HepG2 (cell line): ENCODE measurements at regions not wholly inside any gene's neighbourhood (a gene's known extent, or its start where the extent isn't known, plus 50 kb on each side); places are given as distances from the start of the nearest gene placed in this dataset.

Source experiments
- ATAC-seq: fragments of 200-7000 bp; cut with Tn5 transposase; 3 replicates; pipeline ENCODE4 v1.9.1; 2020; ENCODE audit warnings: mild to moderate bottlenecking, moderate library complexity
- BruUV-seq: library from RNA; stranded (reverse); fragments of 400-500 nt; replicated peaks from 2 replicates; lab custom pipeline; 2021; lab: Mats Ljungman, UMichigan
- CTCF ChIA-PET: fragments of 300-600 bp; formaldehyde crosslinking; extraction: SDS; loops from one replicate; lab custom pipeline; 2021; ENCODE audit warnings: low total read pairs, inconsistent platforms, low intra/inter-chr PET ratio; lab: Yijun Ruan, JAX
- POLR2A ChIA-PET: fragments of 350-600 bp; sonication (Branson Sonifier 250); formaldehyde crosslinking; loops from one replicate; lab custom pipeline; 2020; ENCODE audit warnings: antibody characterized with exemption, inconsistent platforms; lab: Yijun Ruan, JAX
- DNase-seq: peaks from one replicate; pipeline ENCODE4 v3.0.0-alpha.2; 2015; ENCODE audit warnings: low spot score
- FAIRE-seq: peaks from 3 replicates; lab custom pipeline; 2011; peaks lifted over from hg19 to GRCh38; lab: Jason Lieb, UNC
- H2AFZ ChIP-seq: one replicate; pipeline ENCODE4 v1.6.1; 2011; ENCODE audit warnings: low read length, inconsistent platforms
- H3K27ac ChIP-seq: fragments of 300-600 bp; 3 replicates; pipeline ENCODE4 v1.8.0; 2011; ENCODE audit warnings: mixed run types, mild to moderate bottlenecking, mixed read lengths, low read length, inconsistent platforms; ENCODE audit not compliant: insufficient read depth; ENCODE audit errors: extremely low read length
- H3K27me3 ChIP-seq, 2 experiments: fragments of 200-600 bp in 1 of 2; 2 replicates in 1 of 2; 3 replicates in 1 of 2; pipeline versions ENCODE4 v1.6.0 to v1.8.0; 2011; ENCODE audit warnings: low read length in 2 of 2, mild to moderate bottlenecking in 2 of 2, moderate library complexity in 2 of 2, inconsistent platforms in 1 of 2; ENCODE audit not compliant: insufficient read depth in 2 of 2, control insufficient read depth in 1 of 2
- H3K36me3 ChIP-seq, 2 experiments: fragments of 200-600 bp in 1 of 2; replicated peaks in 1 of 2; 2 replicates in 1 of 2; 3 replicates in 1 of 2; pipeline versions ENCODE4 v1.5.1 to v1.8.0; 2011; ENCODE audit warnings: low read length in 2 of 2, inconsistent platforms in 1 of 2; ENCODE audit not compliant: insufficient read depth in 2 of 2, control insufficient read depth in 1 of 2
- H3K4me1 ChIP-seq: 2 replicates; pipeline ENCODE4 v1.5.1; 2012; ENCODE audit warnings: low read length, inconsistent platforms; ENCODE audit not compliant: insufficient read depth
- H3K4me2 ChIP-seq: 2 replicates; pipeline ENCODE4 v1.6.0; 2011; ENCODE audit warnings: low read depth, low read length, inconsistent platforms
- H3K4me3 ChIP-seq, 3 experiments: fragments of 200-600 bp in 1 of 3; sonication (generic), shearing (Covaris generic) in 1 of 3; replicated peaks in 1 of 3; 2 replicates each; pipeline ENCODE4 v1.5.1; 2011 to 2016; ENCODE audit warnings: low read length in 3 of 3, inconsistent platforms in 2 of 3, low read depth in 2 of 3, mild to moderate bottlenecking in 2 of 3, control low read depth in 1 of 3, mixed read lengths in 1 of 3; ENCODE audit not compliant: insufficient read depth in 1 of 3
- H3K79me2 ChIP-seq: one replicate; pipeline ENCODE4 v1.6.1; 2011; ENCODE audit warnings: low read length, inconsistent platforms; ENCODE audit not compliant: insufficient read depth
- H3K9ac ChIP-seq: 2 replicates; pipeline ENCODE4 v1.6.0; 2011; ENCODE audit warnings: mild to moderate bottlenecking, low read depth, low read length, inconsistent platforms; ENCODE audit not compliant: insufficient read depth
- H3K9me3 ChIP-seq: 2 replicates; pipeline ENCODE4 v1.5.1; 2012; ENCODE audit warnings: mild to moderate bottlenecking, low read length
- H4K20me1 ChIP-seq: 2 replicates; pipeline ENCODE4 v1.6.0; 2011; ENCODE audit warnings: inconsistent platforms, mild to moderate bottlenecking, low read length, moderate library complexity; ENCODE audit not compliant: insufficient read depth
- CBX2 ChIP-seq, 2 experiments: fragments of 200-600 bp in 1 of 2; sonication (generic); formaldehyde crosslinking in 1 of 2; IDR thresholded peaks; 2 replicates each; pipeline versions ENCODE4 v1.7.0 to v1.8.1; 2018 to 2022; ENCODE audit warnings: low read depth in 2 of 2, low read length in 1 of 2, mild to moderate bottlenecking in 1 of 2, missing genetic modification reagents in 1 of 2
- HHEX ChIP-seq: IDR thresholded peaks from 2 replicates; pipeline ENCODE4 v1.6.1; 2016; ENCODE audit warnings: control low read depth
- MAFF ChIP-seq: IDR thresholded peaks from 2 replicates; pipeline ENCODE4 v1.6.1; 2011; ENCODE audit warnings: low read depth, low read length, improper control_type of control experiment
- MTA3 ChIP-seq: sonication (generic); formaldehyde crosslinking; IDR thresholded peaks from 2 replicates; pipeline ENCODE4 v1.4.0; 2020; ENCODE audit warnings: missing genetic modification reagents
- NFYB ChIP-seq: sonication (generic); formaldehyde crosslinking; IDR thresholded peaks from 2 replicates; pipeline ENCODE4 v1.4.0; 2020; ENCODE audit warnings: missing genetic modification reagents
- NONO ChIP-seq, 2 experiments: fragments of 450-650 bp in 1 of 2; sonication (generic) in 1 of 2; formaldehyde crosslinking in 1 of 2; IDR thresholded peaks in 1 of 2; conservative IDR thresholded peaks in 1 of 2; 2 replicates each; pipeline versions ENCODE4 v1.6.1 to v1.8.0; 2017 to 2022; ENCODE audit warnings: mild to moderate bottlenecking in 1 of 2, missing genetic modification reagents in 1 of 2, moderate library complexity in 1 of 2
- PLSCR1 ChIP-seq: sonication (generic); formaldehyde crosslinking; IDR thresholded peaks from 2 replicates; pipeline ENCODE4 v1.5.0; 2020; ENCODE audit warnings: missing genetic modification reagents, mild to moderate bottlenecking, borderline replicate concordance
- POLR2A ChIP-seq, 2 experiments: IDR thresholded peaks; 2 replicates each; pipeline ENCODE4 v1.6.1; 2011; ENCODE audit warnings: low read depth in 2 of 2, low read length in 2 of 2, mild to moderate bottlenecking in 1 of 2, moderate library complexity in 1 of 2; ENCODE audit not compliant: insufficient read depth in 1 of 2
- SALL2 ChIP-seq: sonication (generic); formaldehyde crosslinking; IDR thresholded peaks from 2 replicates; pipeline ENCODE4 v1.8.1; 2023; ENCODE audit warnings: mild to moderate bottlenecking, missing genetic modification reagents, inconsistent platforms
- TFAP4 ChIP-seq: sonication (generic); IDR thresholded peaks from 2 replicates; pipeline ENCODE4 v1.6.1; 2016; ENCODE audit warnings: low read depth, borderline replicate concordance
- ZFP1 ChIP-seq: IDR thresholded peaks from 2 replicates; pipeline ENCODE4 v1.6.1; 2016
- ZFP37 ChIP-seq: sonication (generic); formaldehyde crosslinking; IDR thresholded peaks from 2 replicates; pipeline ENCODE4 v1.4.0; 2020; ENCODE audit warnings: missing genetic modification reagents, borderline replicate concordance
- ZNF577 ChIP-seq: sonication (generic); formaldehyde crosslinking; IDR thresholded peaks from 2 replicates; pipeline ENCODE4 v1.4.0; 2020; ENCODE audit warnings: mild to moderate bottlenecking, low read depth, missing genetic modification reagents, borderline replicate concordance
- ZNF747 ChIP-seq: sonication (generic); formaldehyde crosslinking; IDR thresholded peaks from 2 replicates; pipeline ENCODE4 v1.8.1; 2023; ENCODE audit warnings: missing genetic modification reagents, mild to moderate bottlenecking, borderline replicate concordance
- ZSCAN31 ChIP-seq: sonication (generic); formaldehyde crosslinking; IDR thresholded peaks from 2 replicates; pipeline ENCODE4 v1.5.0; 2020; ENCODE audit warnings: low read depth, mild to moderate bottlenecking, missing genetic modification reagents
- WGBS: methylation state at CpG from one replicate; pipeline ENCODE4 v1.1.6; 2017; ENCODE audit warnings: low lambda C conversion rate; 5-methylcytosine and 5-hydroxymethylcytosine counted together
- in situ Hi-C: cut with HindIII; loops from 2 replicates; pipeline ENCODE4 v1.10.0; 2017; ENCODE audit warnings: low pct_unique_long_range_greater_than_20kb; ENCODE audit not compliant: extremely low pct_ligation_motif_present
- intact Hi-C: fragments of 100-400 bp; cut with micrococcal nuclease; formaldehyde crosslinking; loops from one replicate; pipeline ENCODE4 v1.10.0; 2022; ENCODE audit not compliant: unreplicated experiment

- no peaks in the 10 kb centered on the region for H3K27me3 ChIP-seq
- no TSS peak for BruUV-seq
- H3K36me3 ChIP-seq: no peaks in the 10 kb centered on the region
- ATAC-seq (no peak), FAIRE-seq (no peak), DNase-seq (no peak)
- POLR2A ChIA-PET: no interaction called here
- H3K9me3 ChIP-seq: peaks cover 7% of the 10 kb centered on the region; the same call in 1 of the 2 replicates
- no peak overlapping the region for H3K4me2 ChIP-seq
- WGBS: 0% methylated on average over 4 of the region's 4 CpGs
- TF ChIP-seq NONO (IDR thresholded peaks at IDR 0.05): no peak
- TF ChIP-seq NONO (CRISPR knock-in tag; conservative IDR thresholded peaks at IDR 0.05): no peak
- no peak for TF ChIP-seq ZFP37
- no peak for TF ChIP-seq HHEX (CRISPR knock-in tag)
- TF ChIP-seq ZFP1: no peak
- TF ChIP-seq PLSCR1 (CRISPR knock-in tag): no peak
- TF ChIP-seq NFYB (CRISPR knock-in tag): no peak
- no peak for TF ChIP-seq SALL2 (CRISPR knock-in tag)
- no peak for TF ChIP-seq MTA3 (CRISPR knock-in tag)
- no peak for TF ChIP-seq ZNF577 (CRISPR knock-in tag)
- intact Hi-C loops: no loop called here
- in situ Hi-C loops: no loop called here
- H3K4me3 ChIP-seq: no peak overlapping the region
- no peak overlapping the region for H3K27ac ChIP-seq
- H3K9ac ChIP-seq: no peak overlapping the region
- CTCF ChIA-PET: no interaction called here
- H3K79me2 ChIP-seq: no peaks in the 10 kb centered on the region
- no peaks in the 10 kb centered on the region for H4K20me1 ChIP-seq
- H3K4me1 ChIP-seq: no peaks in the 10 kb centered on the region
- H2AFZ ChIP-seq: no peak overlapping the region
These were observed 305.2 kb downstream of the TXNL1 start for GRCh38 chr18:56333146-56333545.

- no peaks in the 10 kb centered on the region for H3K27me3 ChIP-seq
- FAIRE-seq: no peak
- POLR2A ChIA-PET: no interaction called here
- H3K9me3 ChIP-seq: peaks cover 4% of the 10 kb centered on the region; the same call in 1 of the 2 replicates
- ATAC-seq: no peak
- 30% methylated on average over 4 of the region's 4 CpGs for WGBS
- CTCF ChIA-PET: no interaction called here
- no peak overlapping the region for H3K27ac ChIP-seq
- in situ Hi-C loops: no loop called here
- no peak overlapping the region for H3K9ac ChIP-seq
- no peak overlapping the region for H3K4me3 ChIP-seq
- no peak for DNase-seq
- H2AFZ ChIP-seq: no peak overlapping the region
- no peak for TF ChIP-seq ZSCAN31 (CRISPR knock-in tag)
- TF ChIP-seq ZNF747 (CRISPR knock-in tag): no peak
- TF ChIP-seq POLR2A (IDR thresholded peaks at IDR 0.05; ENCODE audit: insufficient read depth in 1 of 2, low read depth in 2 of 2, low read length in 2 of 2): no peak
- TF ChIP-seq TFAP4: no peak
- no peak for TF ChIP-seq CBX2 (IDR thresholded peaks at IDR 0.05; ENCODE audit: low read depth, low read length)
- no peak for TF ChIP-seq CBX2 (CRISPR knock-in tag; IDR thresholded peaks at IDR 0.05; ENCODE audit: low read depth)
- no peak for TF ChIP-seq MAFF
- no peak overlapping the region for H3K4me2 ChIP-seq
- intact Hi-C loops: no loop called here
- no peaks in the 10 kb centered on the region for H3K79me2 ChIP-seq
- H4K20me1 ChIP-seq: no peaks in the 10 kb centered on the region
- H3K4me1 ChIP-seq: no peaks in the 10 kb centered on the region
- H3K36me3 ChIP-seq: no peaks in the 10 kb centered on the region
- no TSS peak for BruUV-seq
These were observed 306.0 kb downstream of the TXNL1 start for GRCh38 chr18:56332371-56332770.
